RPMI8226 (cell line): ENCODE measurements at regions not wholly inside any gene's neighbourhood (a gene's known extent, or its start where the extent isn't known, plus 50 kb on each side); places are given as distances from the start of the nearest gene placed in this dataset.
"Not testable (repeated sequence)": the region's sequence is repeated elsewhere in the genome, so short reads cannot be mapped to it uniquely, and the experiment has no call there.

Experiments
- DNase-seq: peaks from one replicate; pipeline ENCODE4 v3.0.0-alpha.2; 2015

GRCh38 chr6:20263059-20263458 lies 50.8 kb upstream of the MBOAT1 start:
- DNase-seq = no peak

DNA sequence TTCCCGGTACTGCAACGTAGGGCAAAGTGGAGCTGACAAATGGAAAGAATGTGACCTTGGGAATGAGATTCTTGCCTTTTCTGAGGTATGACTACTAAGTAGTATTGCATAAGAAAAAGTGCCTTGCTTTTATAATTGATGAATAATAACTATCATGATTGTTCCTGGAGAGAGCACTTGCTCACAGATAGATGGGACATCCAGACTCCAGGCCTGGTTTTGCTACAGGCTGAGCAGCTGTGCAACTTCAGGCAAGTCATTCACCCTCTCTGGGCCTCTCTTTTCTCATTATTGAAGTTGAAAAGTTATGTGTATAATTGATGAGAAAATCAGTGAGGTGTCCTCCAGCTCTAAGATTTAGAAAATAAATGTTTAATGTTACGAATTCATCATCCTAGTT lies 53.6 kb upstream of the MBOAT1 start:
- DNase-seq = no peak

- DNase-seq = no peak
Measured at GRCh38 chr6:20266851-20267608, 54.8 kb upstream of the MBOAT1 start.

DNA sequence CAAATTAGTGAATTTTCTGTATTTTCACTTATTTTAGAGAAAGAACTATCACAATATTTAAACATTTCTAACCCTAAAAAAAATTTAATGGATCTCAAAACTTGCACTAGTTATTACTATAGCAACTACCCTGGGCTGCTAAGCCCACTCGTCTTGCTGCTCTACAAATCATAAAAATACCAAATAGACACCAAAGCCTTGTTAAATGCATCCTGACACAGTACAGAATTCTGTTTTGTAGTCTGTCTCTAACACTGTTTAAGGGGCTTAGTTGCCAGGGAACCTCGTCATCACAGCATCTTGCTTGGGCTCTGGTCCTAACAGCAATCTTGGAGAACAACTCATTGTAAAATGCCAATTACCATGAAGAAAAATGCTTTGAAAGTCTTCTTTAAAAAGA lies 56.9 kb upstream of the MBOAT1 start:
- no peak for DNase-seq

- no peak for DNase-seq
Measured at GRCh38 chr6:20271818-20272217, 59.5 kb upstream of the MBOAT1 start.

DNA sequence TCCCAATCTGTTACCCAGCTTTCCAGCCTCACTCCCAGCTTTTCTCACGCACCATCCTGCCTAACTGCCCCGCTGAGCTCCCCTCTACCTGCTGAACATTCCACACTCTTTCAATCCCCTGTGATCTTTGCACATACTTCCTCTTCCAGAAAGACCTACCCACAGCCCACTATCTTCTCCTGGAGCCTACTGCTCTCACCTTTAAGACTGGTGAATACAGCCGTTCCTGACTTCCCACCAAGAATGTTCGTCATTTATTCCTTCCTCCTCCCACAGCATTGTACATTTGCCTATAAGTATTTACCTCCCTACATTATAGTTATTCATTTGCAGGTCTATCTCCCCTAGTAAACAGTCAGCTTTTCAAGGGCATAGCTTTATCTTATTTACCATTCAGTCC lies 61.9 kb upstream of the MBOAT1 start:
- DNase-seq = no peak

DNA sequence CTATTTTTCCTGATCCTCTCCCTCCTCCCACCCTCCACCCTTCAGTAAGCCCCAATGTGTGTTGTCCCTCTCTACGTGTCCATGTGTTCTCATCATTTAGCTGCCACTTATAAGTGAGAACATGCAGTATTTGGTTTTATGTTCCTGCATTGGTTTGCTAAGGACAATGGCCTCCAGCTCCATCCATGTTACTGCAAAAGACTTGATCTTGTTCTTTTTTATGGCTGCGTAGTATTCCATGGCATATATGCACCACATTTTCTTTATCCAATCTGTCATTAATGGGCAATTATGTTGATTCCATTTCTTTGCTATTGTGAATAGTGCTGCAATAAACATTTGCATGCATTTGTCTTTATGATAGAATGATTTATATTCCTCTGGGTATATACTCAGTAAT lies 63.6 kb upstream of the MBOAT1 start:
- not testable (repeated sequence) for DNase-seq

DNA sequence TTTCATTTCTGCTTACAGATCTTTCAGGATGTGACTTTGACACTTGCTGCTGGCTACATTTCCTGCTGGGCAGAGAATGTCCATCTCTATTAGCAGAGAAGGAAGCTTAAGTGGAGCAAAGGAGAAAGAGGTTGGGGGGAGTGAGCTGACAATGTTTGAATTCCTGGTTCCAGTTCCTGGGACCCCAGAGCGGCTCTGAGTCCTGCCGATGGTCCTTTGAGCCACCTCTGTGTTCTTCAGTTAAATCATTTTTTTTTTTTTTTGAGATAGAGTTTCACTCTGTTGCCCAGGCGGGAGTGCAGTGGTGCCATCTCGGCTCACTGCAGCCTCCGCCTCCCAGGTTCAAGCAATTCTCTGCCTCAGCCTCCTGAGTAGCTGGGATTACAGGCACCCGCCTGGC lies 65.5 kb upstream of the MBOAT1 start:
- not testable (repeated sequence) for DNase-seq

- no peak for DNase-seq
Measured at GRCh38 chr6:20279051-20279450, 66.8 kb upstream of the MBOAT1 start.

DNA sequence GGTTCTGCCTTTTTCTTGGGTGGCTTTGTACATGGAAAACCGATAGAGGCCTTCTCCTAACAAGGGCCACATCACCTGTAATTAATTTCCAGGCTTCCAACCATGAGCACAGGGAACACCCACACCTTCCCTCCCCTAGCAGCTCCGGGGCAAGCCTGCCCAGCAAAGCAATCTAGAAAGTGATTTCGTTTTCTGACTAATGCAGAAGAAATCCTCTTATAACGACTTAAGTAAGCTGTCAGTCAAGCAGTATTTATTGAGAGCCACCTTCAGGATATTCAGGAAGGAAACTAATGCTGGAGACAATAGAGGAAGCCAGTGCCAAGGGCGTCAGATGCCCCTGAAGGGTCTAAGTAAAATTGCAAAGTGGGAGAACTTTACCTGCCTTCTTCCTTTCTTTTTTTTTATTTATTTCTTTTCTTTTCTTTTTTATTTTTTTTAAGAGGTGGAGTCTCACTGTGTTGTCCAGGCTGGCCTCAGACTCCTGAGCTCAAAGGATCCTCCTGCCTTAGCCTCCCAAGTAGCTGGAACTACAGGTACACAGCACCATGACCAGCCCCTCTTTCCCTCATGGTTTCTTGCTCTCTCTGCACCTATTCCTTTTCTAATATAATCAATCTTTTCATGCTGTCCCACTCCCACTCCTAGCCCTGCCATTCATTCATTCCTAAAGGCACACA lies 67.5 kb upstream of the MBOAT1 start:
- no peak for DNase-seq

- DNase-seq = no peak
Measured at GRCh38 chr6:20280288-20280621, 68.0 kb upstream of the MBOAT1 start.

DNA sequence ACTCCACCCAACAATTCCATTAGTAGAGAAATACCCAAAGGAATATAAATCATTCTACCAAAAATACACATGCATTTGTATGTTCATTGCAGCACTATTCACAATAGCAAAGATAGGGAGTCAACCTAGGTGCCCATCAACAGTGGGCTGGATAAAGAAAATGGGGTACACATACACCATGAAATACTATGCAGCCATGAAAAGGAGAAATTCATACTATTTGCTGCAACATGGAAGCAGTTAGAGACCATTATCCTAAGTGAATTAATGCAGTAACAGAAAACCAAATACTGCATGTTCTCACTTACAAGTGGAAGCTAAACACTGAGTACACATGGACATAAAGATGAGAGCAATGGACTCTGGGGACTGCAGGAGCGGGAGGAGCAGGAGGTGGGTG lies 72.4 kb upstream of the MBOAT1 start:
- no peak for DNase-seq

DNA sequence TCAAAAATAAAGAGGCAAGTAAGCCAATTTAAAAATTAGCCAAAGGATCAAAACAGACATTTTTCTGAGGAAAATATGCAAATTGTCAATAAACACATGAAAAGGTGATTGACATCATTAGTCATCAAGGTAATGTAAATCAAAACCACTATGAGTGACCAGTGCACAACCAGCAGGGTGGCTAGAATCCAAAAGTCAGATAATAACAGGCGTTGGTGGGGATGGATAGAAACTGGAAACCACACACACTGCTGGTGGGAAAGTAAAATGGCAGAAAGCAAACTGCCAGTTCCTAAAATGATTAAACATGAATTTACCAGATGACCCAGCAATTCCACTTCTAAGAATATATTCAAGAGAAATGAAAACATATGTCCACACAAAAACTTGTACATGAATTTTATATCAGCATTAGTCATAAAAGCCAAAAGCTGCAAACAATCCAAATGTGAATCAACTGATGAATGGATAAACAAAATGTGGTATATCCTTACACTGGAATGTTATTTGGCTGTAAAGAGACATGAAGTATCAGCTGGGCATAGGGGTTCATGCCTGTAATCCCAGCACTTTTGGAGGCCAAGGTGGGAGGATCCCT lies 74.8 kb upstream of the MBOAT1 start:
- no peak for DNase-seq

GRCh38 chr6:20291764-20292580 lies 79.7 kb upstream of the MBOAT1 start:
- peak; percentile 87 for DNase-seq

GRCh38 chr6:20292905-20293304 lies 80.6 kb upstream of the MBOAT1 start:
- no peak for DNase-seq

DNA sequence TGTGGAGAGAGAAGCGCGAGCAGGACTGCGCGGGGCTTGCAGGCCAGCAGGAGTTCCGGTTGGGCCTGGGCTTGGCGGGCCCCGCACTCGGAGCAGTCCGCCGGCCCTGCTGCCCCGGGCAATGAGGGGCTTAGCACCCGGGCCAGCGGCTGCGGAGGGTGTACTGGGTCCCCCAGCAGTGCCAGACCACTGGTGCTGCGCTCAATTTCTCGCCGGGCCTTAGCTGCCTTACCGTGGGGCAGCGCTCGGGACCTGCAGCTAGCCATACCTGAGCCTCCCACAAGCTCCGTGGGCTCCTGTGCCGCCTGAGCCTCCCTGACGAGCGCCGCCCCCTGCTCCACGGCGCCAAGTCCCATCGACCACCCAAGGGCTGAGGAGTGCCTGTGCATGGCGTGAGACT lies 89.0 kb upstream of the MBOAT1 start:
- DNase-seq = no peak

GRCh38 chr6:20302168-20302567 lies 89.9 kb upstream of the MBOAT1 start:
- DNase-seq = no peak

DNA sequence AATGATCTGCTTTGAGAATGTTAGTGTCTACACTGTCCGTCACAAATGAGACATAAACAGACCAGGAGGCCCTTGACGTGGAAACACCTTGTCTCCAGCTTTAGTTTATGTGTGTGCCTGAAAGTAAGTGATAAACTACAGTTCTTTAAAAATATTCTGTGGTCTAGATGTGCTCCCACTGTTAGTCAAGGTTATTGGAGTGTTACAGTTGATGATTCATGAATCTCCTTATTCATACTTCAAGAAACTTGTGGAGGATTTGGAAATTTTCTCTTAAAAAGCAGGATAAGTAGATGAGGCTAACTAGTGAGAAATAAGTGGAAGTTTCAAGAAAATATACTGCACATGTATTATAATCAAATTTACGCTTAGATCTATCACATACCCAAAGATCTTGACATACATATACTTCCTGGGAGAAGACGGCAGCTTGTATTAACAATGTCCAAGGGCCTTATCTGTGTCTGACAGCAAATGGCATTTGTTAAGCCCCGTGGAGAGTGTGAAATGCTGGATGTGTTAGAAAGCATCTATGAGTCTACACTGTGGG lies 90.5 kb upstream of the MBOAT1 start:
- no peak for DNase-seq

DNA sequence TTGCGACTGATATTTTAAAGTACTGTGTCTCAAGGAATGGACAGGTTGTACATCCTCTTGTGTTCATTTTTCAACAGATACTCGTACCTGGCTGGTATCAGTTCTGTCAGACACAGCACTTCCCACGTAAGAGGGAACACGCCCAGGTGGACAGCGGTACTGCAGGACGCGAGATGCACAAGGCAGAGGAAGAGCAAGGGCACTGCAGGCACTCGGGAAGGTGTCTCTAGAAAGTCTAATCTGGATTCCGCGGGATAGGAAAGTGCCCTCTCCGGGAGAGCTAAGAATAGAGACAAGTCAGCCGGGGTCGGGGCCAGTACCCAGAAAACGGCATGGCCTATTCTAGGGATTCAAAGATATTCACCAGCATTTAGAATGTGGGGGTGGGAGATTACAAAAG lies 94.2 kb upstream of the MBOAT1 start:
- no peak for DNase-seq

DNA sequence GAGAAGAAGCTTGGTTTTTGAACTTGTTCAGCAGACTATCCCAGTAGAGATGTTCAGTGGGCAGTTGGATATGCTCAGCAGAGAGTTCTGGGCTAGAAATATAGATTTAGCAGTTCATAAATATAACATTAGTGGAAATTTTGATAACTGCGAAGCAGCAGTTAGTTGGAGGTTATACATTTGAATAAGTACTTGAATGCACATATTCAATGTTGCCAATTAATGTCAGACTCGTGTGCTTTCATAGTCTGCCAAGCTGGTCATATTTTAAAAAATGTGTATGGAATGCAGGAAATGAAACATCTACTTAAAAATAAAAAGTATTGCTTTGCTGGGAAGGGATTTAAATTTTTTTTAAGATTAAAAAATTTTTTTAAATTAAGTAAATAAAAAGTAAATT lies 92.5 kb upstream of the E2F3 start:
- no peak for DNase-seq

DNA sequence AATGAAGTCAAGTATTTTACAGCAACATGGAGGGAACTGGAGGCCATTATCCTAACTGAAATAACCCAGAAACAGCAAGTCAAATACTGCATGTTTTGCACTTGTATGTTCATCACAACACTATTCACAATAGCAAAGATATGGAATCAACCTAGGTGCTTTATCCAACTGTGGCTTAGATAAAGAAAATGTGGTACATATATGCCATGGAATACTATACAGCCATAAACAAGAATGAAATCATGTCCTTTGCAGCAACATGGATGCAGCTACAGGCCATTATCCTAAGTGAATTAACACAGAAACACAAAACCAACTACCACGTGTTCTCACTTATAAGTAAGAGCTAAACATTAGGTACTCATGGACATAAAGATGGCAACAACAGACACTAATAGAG lies 91.5 kb upstream of the E2F3 start:
- no peak for DNase-seq

DNA sequence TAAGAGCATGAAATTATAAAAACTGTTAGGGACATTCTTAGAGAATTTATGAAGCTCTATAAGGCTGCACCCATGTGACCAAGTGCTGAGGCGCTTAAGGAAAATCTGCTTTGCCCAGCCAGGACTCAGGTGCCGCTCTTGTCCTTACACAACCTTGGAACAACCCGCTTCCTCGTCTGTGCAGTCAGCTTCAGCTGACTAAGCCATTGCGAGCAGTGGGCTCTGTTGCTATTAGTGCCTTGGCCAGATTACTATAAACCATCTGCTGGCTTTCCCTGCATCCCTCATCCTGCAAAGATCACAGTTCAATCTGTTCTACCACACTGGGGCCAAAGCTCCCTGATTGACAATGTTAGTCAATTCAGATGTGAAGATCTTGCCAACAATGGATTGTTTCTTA lies 89.1 kb upstream of the E2F3 start:
- DNase-seq = peak; percentile 25

GRCh38 chr6:20313051-20313450 lies 88.6 kb upstream of the E2F3 start:
- peak; percentile 19 for DNase-seq
